BE2C (cell line): ENCODE measurements at regions not wholly inside any gene's neighbourhood (a gene's known extent, or its start where the extent isn't known, plus 50 kb on each side); places are given as distances from the start of the nearest gene placed in this dataset.

ENCODE experiments used
- DNase-seq: peaks from one replicate; pipeline ENCODE4 v3.0.0-alpha.2; 2020
- H3K27me3 ChIP-seq: fragments of 250-450 bp; sonication (Bioruptor Pico); 2 replicates; pipeline ENCODE4 v1.5.1; 2020; ENCODE audit warnings: mild to moderate bottlenecking
- H3K36me3 ChIP-seq: fragments of 250-450 bp; sonication (Bioruptor Pico); 2 replicates; pipeline ENCODE4 v1.5.1; 2020; ENCODE audit warnings: mild to moderate bottlenecking
- H3K4me1 ChIP-seq: fragments of 250-450 bp; sonication (Bioruptor Pico); 2 replicates; pipeline ENCODE4 v1.5.1; 2020
- H3K4me3 ChIP-seq: 2 replicates; pipeline ENCODE4 v1.5.1; 2011; ENCODE audit warnings: low read depth, low read length
- H3K9me3 ChIP-seq: fragments of 250-450 bp; sonication (Bioruptor Pico); 2 replicates; pipeline ENCODE4 v1.5.1; 2020
- CTCF ChIP-seq: IDR thresholded peaks from 2 replicates; pipeline ENCODE4 v1.5.1; 2012; ENCODE audit warnings: mild to moderate bottlenecking, low read depth, low read length

GRCh38 chr18:2075499-2075898 is 495.8 kb downstream of the METTL4 start:
- DNase-seq = no peak
- TF ChIP-seq CTCF = no peak

GRCh38 chr18:2082676-2083075 is 488.6 kb downstream of the METTL4 start:
- Histone ChIP-seq H3K36me3 (no peaks in the 10 kb centered on the region), H3K4me3 (no peak overlapping the region), H3K9me3 (no peaks in the 10 kb centered on the region), H3K4me1 (no peaks in the 10 kb centered on the region), H3K27me3 (no peaks in the 10 kb centered on the region)
- TF ChIP-seq CTCF = no peak
- DNase-seq = no peak

More at GRCh38 chr18:2075499-2075898, 495.8 kb downstream of the METTL4 start:
- no peaks in the 10 kb centered on the region for H3K9me3 ChIP-seq
- H3K4me1 ChIP-seq = no peaks in the 10 kb centered on the region
- H3K36me3 ChIP-seq = no peaks in the 10 kb centered on the region
- no peak overlapping the region for H3K4me3 ChIP-seq
- H3K27me3 ChIP-seq = no peaks in the 10 kb centered on the region

- H3K4me1 ChIP-seq = no peaks in the 10 kb centered on the region
- no peak for TF ChIP-seq CTCF
- no peaks in the 10 kb centered on the region for H3K36me3 ChIP-seq
- no peaks in the 10 kb centered on the region for H3K9me3 ChIP-seq
- no peak for DNase-seq
- H3K27me3 ChIP-seq = no peaks in the 10 kb centered on the region
- no peak overlapping the region for H3K4me3 ChIP-seq
These were observed 487.6 kb downstream of the METTL4 start for GRCh38 chr18:2083691-2084090.

- no peak overlapping the region for H3K4me3 ChIP-seq
- DNase-seq = no peak
- H3K36me3 ChIP-seq = no peaks in the 10 kb centered on the region
- no peaks in the 10 kb centered on the region for H3K4me1 ChIP-seq
- no peaks in the 10 kb centered on the region for H3K27me3 ChIP-seq
- no peak for TF ChIP-seq CTCF
- no peaks in the 10 kb centered on the region for H3K9me3 ChIP-seq
These were observed 484.9 kb downstream of the METTL4 start for GRCh38 chr18:2086439-2086838.

- H3K4me3 ChIP-seq = no peak overlapping the region
- H3K9me3 ChIP-seq = no peaks in the 10 kb centered on the region
- no peaks in the 10 kb centered on the region for H3K27me3 ChIP-seq
- no peaks in the 10 kb centered on the region for H3K36me3 ChIP-seq
- no peaks in the 10 kb centered on the region for H3K4me1 ChIP-seq
- DNase-seq = no peak
- no peak for TF ChIP-seq CTCF
These were observed 483.2 kb downstream of the METTL4 start for GRCh38 chr18:2087877-2088673.

GRCh38 chr18:2089396-2089795 is 481.9 kb downstream of the METTL4 start:
- no peaks in the 10 kb centered on the region for H3K36me3 ChIP-seq
- no peak for DNase-seq
- no peaks in the 10 kb centered on the region for H3K9me3 ChIP-seq
- no peak overlapping the region for H3K4me3 ChIP-seq
- TF ChIP-seq CTCF = no peak
- H3K27me3 ChIP-seq = no peaks in the 10 kb centered on the region
- no peaks in the 10 kb centered on the region for H3K4me1 ChIP-seq
